ENCODE measurements at regions not wholly inside any gene's neighbourhood (a gene's known extent, or its start where the extent isn't known, plus 50 kb on each side); places are given as distances from the start of the nearest gene placed in this dataset.
"Not testable (repeated sequence)": the region's sequence is repeated elsewhere in the genome, so short reads cannot be mapped to it uniquely, and the experiment has no call there.

DNA sequence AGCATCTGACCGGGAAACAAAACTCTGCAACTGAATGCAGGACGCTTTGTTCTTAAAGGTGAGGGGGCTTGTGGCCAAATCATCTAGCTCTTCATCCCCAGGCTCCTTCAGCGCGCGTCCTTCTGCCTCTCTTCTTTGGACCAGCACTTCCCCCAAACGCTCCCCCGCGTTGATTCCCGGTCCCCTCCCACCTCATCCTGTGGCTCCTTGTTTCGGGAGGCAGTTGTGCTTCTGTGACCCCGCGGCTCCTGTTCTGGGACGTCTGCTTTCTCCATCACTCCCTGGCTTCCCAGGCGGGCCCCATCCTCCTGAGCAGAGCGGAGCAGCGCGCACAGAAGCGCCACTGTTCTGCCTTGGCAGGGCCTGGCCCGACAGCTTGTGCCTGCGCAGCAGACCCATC, 109.7 kb upstream of the ZNG1E start:
- H3K4me3 ChIP-seq (ENCODE audit: low read depth, low read length); H3K36me3 ChIP-seq; DNase-seq; H3K27me3 ChIP-seq; H3K9me3 ChIP-seq; H3K4me1 ChIP-seq: not testable (repeated sequence)

DNA sequence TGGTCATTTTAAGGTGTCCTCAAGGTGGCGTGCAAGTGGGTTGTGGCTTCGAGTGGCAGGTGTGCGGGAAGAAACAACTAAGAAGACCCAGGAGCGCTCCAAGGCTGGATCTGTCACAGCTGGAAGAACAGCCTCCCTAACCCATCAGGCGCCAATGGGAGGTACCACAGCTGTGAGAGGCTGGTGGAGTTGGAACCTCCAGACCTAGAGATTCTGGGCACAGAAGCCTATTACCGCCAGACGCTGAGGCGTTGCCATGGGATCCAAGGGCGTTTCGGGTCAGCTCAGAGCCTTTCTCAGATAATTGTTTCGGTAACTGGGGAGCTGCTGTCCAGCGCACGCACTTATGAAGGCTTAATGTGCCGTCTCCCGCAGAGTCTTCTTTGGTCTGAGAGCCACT, 156.7 kb upstream of the ZNG1E start:
- DNase-seq; H3K36me3 ChIP-seq; H3K4me1 ChIP-seq; H3K9me3 ChIP-seq; H3K27me3 ChIP-seq; H3K4me3 ChIP-seq (ENCODE audit: low read depth, low read length): not testable (repeated sequence)

DNA sequence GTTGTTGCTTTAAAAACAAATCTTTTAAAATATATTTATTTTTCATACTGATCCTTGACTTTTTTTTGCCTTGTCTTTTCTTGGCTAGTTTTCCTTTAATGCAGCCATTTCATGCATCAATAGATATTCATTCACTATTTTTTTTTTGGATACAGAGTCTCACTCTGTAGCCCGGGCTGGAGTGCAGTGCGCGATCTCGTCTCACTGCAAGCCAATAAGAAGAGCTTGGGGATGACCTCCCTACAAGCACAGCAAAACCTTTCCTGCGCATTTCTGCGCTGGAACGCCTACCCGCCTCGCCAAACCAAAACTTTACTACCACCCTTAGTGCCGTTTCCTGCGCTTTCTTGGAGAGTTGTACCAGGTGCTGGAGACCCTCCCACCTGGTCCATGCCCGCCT, 161.3 kb upstream of the ZNG1E start:
- H3K4me1 ChIP-seq; H3K4me3 ChIP-seq (ENCODE audit: low read depth, low read length); H3K27me3 ChIP-seq; DNase-seq; H3K9me3 ChIP-seq; H3K36me3 ChIP-seq: not testable (repeated sequence)

DNA sequence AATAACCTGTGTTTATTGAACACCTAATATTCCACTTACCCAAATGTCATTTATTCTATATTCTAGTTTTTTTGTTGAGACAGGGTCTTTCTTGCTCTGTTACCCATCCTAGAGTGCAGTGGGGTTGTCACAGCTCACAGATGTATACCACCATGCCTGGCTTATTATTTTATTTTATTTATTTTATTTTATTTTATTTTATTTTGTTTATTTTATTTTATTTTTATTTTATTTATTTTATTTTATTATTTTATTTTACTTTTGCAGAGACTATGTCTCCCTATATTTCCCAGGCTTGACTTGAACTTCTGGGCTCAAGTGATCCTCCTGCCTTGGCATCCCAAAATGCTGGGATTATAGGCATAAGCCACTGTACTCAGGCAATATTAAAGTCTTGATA, 167.8 kb upstream of the ZNG1E start:
- H3K4me1 ChIP-seq; H3K36me3 ChIP-seq; H3K27me3 ChIP-seq; H3K9me3 ChIP-seq; DNase-seq; H3K4me3 ChIP-seq (ENCODE audit: low read depth, low read length): not testable (repeated sequence)

DNA sequence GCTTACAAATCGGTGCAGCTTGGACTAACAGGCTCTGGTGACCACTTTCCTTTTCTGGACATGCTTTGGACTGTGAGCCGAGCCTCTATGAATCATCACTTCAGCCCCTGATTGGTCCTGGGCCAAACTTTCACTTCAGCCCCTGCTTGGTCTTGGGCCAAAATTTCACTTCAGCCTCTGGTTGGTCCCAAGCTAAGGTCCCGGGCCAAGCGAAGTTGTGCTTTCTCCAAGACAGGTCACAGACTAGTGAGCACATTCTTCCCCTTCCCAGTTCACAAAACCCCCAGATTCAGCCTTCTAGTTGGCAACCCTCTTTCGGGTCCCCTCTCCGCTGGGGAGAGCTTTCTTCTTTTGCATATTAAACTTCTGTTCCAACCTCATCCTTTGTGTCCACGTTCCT, 171.0 kb upstream of the ZNG1E start:
- not testable (repeated sequence) for H3K27me3 ChIP-seq; H3K4me3 ChIP-seq (ENCODE audit: low read depth, low read length); DNase-seq; H3K36me3 ChIP-seq; H3K9me3 ChIP-seq; H3K4me1 ChIP-seq

DNA sequence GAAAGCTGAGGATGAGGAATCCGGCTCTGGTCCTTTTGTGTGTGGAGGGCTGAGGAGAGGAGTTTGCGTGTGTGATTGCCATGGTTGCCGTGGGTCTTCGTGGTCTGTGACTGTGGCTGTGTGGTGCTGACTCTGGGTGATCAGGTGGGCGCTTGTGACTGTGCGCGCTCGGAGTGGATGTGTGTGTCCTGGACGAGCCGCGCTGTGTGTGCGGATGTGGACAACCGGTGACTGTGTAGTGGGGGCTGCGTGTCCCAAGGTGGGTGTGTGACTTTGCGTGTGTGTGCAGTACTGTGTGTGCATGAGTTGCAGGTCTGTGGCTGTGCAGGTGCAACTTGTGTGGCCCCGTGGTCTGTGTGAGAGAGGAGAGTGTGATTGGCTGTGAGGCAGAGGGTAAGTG, 172.0 kb upstream of the ZNG1E start:
- not testable (repeated sequence) for H3K4me1 ChIP-seq; H3K36me3 ChIP-seq; H3K4me3 ChIP-seq (ENCODE audit: low read depth, low read length); H3K9me3 ChIP-seq; DNase-seq; H3K27me3 ChIP-seq

DNA sequence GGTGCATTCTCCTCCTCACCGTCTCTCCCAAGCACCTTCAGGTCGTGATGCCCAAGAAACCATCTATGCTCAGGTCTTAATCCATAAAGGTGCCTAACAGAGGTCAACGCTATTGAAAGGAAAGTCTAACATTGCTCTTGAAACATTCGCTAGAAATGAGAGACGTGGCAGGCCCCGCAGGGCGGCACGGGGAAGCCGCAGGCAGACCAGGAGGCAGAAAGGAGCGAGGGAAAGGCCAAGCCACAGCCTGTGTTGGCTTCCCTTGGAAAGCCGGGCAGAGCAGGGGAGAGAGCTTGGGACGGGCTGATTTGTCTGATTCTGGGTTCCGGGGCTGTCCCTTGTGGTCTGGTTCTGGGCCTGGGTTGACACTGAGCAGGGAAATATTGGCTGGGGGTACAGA, 192.8 kb upstream of the ZNG1E start:
- not testable (repeated sequence) for H3K27me3 ChIP-seq; H3K9me3 ChIP-seq; H3K36me3 ChIP-seq; H3K4me1 ChIP-seq; DNase-seq; H3K4me3 ChIP-seq (ENCODE audit: low read depth, low read length)

DNA sequence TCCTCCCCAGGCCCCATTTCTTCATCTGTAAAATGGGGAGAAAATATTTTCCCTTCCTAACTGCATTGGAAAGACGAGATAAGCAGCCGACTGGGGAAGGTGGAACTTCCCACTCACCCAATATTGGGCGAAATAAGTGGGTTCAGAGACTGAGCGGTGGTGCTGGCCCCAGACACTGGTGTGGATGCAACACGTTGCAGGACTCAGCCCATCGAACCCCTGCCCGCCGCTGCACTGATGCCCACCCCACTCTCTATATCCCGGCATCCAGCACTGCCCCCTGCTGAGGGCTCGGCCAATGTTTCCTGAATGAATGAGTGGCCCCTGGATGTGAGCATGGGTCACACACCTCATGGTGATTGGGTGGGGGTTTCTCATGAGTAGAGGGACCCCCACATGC, 194.4 kb upstream of the ZNG1E start:
- not testable (repeated sequence) for DNase-seq; H3K4me1 ChIP-seq; H3K4me3 ChIP-seq (ENCODE audit: low read depth, low read length); H3K36me3 ChIP-seq; H3K9me3 ChIP-seq; H3K27me3 ChIP-seq

DNA sequence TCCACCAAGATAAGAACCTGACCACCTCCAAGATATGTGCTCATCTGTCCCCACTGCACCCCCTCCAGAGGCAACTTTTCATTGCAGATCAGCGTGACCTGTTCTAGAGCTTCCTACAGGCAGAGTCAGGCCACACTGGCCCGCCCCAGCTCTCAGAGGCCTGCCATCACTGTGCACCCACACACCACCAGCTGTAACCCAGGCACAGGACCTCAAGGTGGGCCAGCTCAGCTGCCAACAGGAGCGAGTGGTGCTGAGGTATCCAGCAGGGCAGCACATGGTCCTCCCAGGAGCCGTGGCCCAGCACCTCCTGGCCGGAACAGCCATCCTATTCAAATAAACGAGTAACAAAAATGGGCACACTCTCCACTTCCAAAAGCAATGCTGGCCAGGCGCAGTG, 189.9 kb upstream of the FOXD4L5 start:
- not testable (repeated sequence) for H3K4me3 ChIP-seq (ENCODE audit: low read depth, low read length); H3K27me3 ChIP-seq; H3K9me3 ChIP-seq; H3K4me1 ChIP-seq; H3K36me3 ChIP-seq; DNase-seq

DNA sequence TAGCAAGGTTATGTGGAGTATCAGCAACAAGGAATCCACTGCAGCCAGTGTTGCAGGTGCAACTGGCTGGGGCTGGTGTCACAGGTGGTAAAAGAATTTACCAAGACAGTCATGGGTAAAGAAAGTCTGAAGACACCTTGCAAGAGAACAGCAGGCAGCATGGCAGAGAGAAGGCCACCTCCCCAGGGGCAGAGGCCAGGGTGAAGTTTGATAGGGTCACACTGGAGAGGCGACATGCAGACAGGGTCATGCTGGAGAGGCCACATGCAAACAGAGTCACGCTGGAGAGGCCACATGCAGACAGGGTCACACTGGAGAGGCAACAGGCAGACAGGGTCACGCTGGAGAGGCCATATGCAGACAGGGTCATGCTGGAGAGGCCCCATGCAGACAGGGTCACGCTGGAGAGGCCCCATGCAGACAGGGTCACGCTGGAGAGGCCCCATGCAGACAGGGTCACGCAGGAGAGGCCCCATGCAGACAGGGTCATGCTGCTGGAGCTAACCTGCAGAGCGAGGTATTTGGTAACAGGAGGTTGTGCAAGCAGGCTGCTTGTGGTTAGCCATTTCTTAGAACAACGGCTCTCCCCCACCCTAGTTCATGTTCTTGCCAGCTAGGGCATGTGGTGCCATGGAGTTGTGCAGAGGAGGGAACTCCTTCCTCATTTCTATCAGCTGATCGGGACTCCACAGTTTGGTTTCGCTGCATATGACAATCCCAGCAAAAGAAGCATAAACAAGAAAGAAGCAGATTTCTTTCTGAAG, 188.2 kb upstream of the FOXD4L5 start:
- H3K4me3 ChIP-seq (ENCODE audit: low read depth, low read length); H3K36me3 ChIP-seq; H3K4me1 ChIP-seq; H3K27me3 ChIP-seq; DNase-seq; H3K9me3 ChIP-seq: not testable (repeated sequence)

DNA sequence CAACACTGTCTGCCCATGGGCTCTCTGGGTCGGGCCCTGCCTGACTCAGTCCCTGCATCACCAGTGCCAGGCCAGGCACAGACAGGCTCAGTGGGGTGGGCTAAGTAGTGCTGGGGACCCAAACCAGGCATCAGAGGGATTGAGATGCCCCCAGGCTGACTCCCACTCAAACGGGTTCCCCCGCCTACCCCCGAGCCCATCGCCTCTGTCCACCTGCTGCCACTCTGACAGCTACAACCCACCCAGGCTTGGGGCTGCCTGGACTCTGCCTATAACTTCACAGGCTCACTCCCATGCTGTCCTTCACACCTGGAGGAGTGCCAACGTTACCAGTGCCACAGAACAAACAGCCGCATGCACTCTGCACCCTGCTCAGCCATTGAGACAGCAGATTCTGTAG, 186.1 kb upstream of the FOXD4L5 start:
- not testable (repeated sequence) for H3K27me3 ChIP-seq; H3K4me1 ChIP-seq; DNase-seq; H3K4me3 ChIP-seq (ENCODE audit: low read depth, low read length); H3K9me3 ChIP-seq; H3K36me3 ChIP-seq

DNA sequence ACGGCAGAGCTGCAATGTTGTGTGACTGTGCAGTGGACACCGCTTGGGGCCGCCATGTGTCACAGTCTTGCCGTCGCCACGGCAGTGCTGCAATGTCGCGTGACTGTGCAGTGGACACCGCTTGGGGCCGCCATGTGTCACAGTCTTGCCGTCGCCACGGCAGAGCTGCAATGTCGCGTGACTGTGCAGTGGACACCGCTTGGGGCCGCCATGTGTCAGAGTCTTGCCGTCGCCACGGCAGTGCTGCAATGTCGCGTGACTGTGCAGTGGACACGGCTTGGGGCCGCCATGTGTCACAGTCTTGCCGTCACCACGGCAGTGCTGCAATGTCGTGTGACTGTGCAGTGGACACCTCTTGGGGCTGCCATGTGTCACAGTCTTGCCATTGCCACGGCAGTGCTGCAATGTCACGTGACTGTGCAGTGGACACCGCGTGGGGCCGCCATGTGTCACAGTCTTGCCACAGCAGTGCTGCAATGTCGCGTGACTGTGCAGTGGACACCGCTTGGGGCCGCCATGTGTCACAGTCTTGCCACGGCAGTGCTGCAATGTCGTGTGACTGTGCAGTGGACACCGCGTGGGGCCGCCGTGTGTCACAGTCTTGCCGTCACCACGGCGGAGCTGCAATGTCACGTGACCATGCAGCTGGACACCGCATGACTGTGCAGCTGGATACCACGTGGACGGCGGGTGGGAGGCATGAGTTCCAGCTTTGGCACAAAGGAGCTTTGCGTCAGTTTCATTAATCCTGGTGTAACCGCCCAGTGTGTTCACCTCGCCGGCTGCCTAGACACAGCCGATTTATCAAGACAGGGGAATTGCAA, 182.1 kb upstream of the FOXD4L5 start:
- not testable (repeated sequence) for H3K9me3 ChIP-seq; H3K27me3 ChIP-seq; H3K36me3 ChIP-seq; H3K4me3 ChIP-seq (ENCODE audit: low read depth, low read length); H3K4me1 ChIP-seq; DNase-seq

DNA sequence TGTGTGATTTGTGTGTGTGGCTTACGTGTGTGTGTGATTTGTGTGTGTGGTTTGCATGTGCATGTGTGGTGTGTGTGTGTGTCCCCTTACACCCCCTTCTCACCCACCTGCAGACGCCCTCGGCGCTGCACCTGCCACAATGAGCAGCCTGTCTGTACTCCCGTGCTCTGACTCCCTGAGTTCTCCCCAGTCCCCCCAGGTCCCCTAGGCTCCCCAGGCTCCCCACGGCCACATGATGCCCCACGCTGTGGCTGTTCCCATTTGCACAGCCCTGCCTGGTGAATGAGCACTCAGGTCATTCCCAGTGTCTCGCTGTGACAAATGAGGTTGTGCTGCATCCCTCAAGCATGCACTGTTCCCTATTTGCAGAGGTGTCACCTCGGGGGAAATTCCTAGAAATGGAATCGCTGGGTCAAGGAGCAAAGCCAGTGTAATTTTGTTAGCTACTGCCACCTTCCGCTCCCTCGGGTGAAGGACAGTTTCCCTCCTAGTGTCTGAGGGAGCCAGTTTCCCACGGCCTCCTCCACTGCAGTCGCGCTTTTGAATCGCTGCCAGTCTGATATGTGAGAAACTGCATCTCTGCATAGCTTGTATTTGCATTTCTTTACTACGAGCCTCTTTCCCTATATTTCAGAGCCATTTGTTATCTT, 180.4 kb upstream of the FOXD4L5 start:
- H3K4me1 ChIP-seq; H3K4me3 ChIP-seq (ENCODE audit: low read depth, low read length); H3K36me3 ChIP-seq; H3K27me3 ChIP-seq; H3K9me3 ChIP-seq; DNase-seq: not testable (repeated sequence)

DNA sequence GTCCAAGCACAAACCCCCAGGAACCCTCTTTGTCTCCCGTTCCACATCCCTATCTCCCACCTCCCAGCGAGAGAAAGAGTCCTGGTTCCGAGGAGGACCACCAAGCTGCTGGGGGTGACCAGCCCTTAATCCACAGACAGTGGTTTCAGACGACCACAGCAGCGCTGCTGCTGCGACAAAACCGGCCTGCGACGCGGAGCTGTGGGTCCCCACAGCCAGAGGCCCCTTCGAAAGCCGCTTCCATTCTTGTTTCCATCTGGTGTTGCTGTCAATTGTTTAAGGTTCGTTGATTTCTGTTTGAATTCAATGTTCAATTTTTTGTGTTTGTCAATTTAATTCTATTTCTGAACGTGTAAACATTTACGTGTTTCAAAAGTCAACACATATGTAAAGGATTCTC, 177.5 kb upstream of the FOXD4L5 start:
- H3K9me3 ChIP-seq, result not testable (repeated sequence)

More for the DNA sequence above, 177.5 kb upstream of the FOXD4L5 start:
- H3K4me3 ChIP-seq (ENCODE audit: low read depth, low read length); H3K27me3 ChIP-seq; H3K36me3 ChIP-seq; DNase-seq; H3K4me1 ChIP-seq: not testable (repeated sequence)

Data from BE2C (cell line).